KBM-7 (cell line): ENCODE measurements at regions not wholly inside any gene's neighbourhood (a gene's known extent, or its start where the extent isn't known, plus 50 kb on each side); places are given as distances from the start of the nearest gene placed in this dataset.
A peak's percentile ranks its signal among the peaks of the same experiment; 100 is the strongest.

Experiments used
- DNase-seq: peaks from one replicate; pipeline ENCODE4 v3.0.0-alpha.2; 2015
- in situ Hi-C: fragments of 300-500 bp; cut with MboI; formaldehyde crosslinking; loops from 2 replicates; pipeline ENCODE4 v1.14.3; 2020; ENCODE audit warnings: low sequenced_read_pairs, low pct_unique_long_range_greater_than_20kb, mixed read lengths

GRCh38 chr17:34141590-34141989 lies 113.5 kb upstream of the CCL2 start:
- no peak for DNase-seq
- in situ Hi-C loops: no loop called here

- in situ Hi-C loops: no loop called here
- no peak for DNase-seq
Measured at GRCh38 chr17:34143430-34143829, 111.7 kb upstream of the CCL2 start.

- DNase-seq: peak; percentile 18
- in situ Hi-C loops: no loop called here
Measured at GRCh38 chr17:34146440-34147043, 108.5 kb upstream of the CCL2 start.

- in situ Hi-C loops: loop anchor here (25.0 kb wide), 1 partner anchor 364 kb away; no protein-coding TSS in a partner anchor
- no peak for DNase-seq
Measured at GRCh38 chr17:34151102-34151501, 104.0 kb upstream of the CCL2 start.

- no peak for DNase-seq
- in situ Hi-C loops: loop anchor here (25.0 kb wide), 1 partner anchor 367 kb away; no protein-coding TSS in a partner anchor
Measured at GRCh38 chr17:34153991-34154390, 101.1 kb upstream of the CCL2 start.

GRCh38 chr17:34154961-34155730 lies 99.9 kb upstream of the CCL2 start:
- DNase-seq: no peak
- in situ Hi-C loops: loop anchor here (25.0 kb wide), 1 partner anchor 368 kb away; no protein-coding TSS in a partner anchor

- DNase-seq: no peak
- in situ Hi-C loops: loop anchor here (25.0 kb wide), 1 partner anchor 369 kb away; no protein-coding TSS in a partner anchor
Measured at GRCh38 chr17:34155947-34156346, 99.1 kb upstream of the CCL2 start.

- in situ Hi-C loops: loop anchor here (25.0 kb wide), 1 partner anchor 369 kb away; no protein-coding TSS in a partner anchor
- DNase-seq: no peak
Measured at GRCh38 chr17:34156401-34156740, 98.7 kb upstream of the CCL2 start.

- no peak for DNase-seq
- in situ Hi-C loops: loop anchor here (25.0 kb wide), 1 partner anchor 370 kb away; no protein-coding TSS in a partner anchor
Measured at GRCh38 chr17:34156741-34157589, 98.1 kb upstream of the CCL2 start.

GRCh38 chr17:34161690-34162089 lies 93.4 kb upstream of the CCL2 start:
- DNase-seq: no peak
- in situ Hi-C loops: loop anchor here (25.0 kb wide), 1 partner anchor 374 kb away; no protein-coding TSS in a partner anchor

GRCh38 chr17:34163123-34163522 lies 92.0 kb upstream of the CCL2 start:
- DNase-seq: no peak
- in situ Hi-C loops: loop anchor here (25.0 kb wide), 1 partner anchor 376 kb away; no protein-coding TSS in a partner anchor

- peak; percentile 16 for DNase-seq
- in situ Hi-C loops: loop anchor here (25.0 kb wide), 1 partner anchor 376 kb away; no protein-coding TSS in a partner anchor
Measured at GRCh38 chr17:34163646-34164045, 91.4 kb upstream of the CCL2 start.

- no peak for DNase-seq
- in situ Hi-C loops: loop anchor here (25.0 kb wide), 1 partner anchor 378 kb away; no protein-coding TSS in a partner anchor
Measured at GRCh38 chr17:34164837-34165236, 90.2 kb upstream of the CCL2 start.

- in situ Hi-C loops: loop anchor here (25.0 kb wide), 1 partner anchor 379 kb away; no protein-coding TSS in a partner anchor
- DNase-seq: no peak
Measured at GRCh38 chr17:34166352-34166751, 88.7 kb upstream of the CCL2 start.

GRCh38 chr17:34167354-34167753 lies 87.7 kb upstream of the CCL2 start:
- in situ Hi-C loops: loop anchor here (25.0 kb wide), 1 partner anchor 380 kb away; no protein-coding TSS in a partner anchor
- DNase-seq: no peak

- in situ Hi-C loops: loop anchor here (25.0 kb wide), 1 partner anchor 382 kb away; no protein-coding TSS in a partner anchor
- DNase-seq: no peak
Measured at GRCh38 chr17:34168989-34169388, 86.1 kb upstream of the CCL2 start.

GRCh38 chr17:34169496-34169895 lies 85.6 kb upstream of the CCL2 start:
- DNase-seq: no peak
- in situ Hi-C loops: loop anchor here (25.0 kb wide), 1 partner anchor 382 kb away; no protein-coding TSS in a partner anchor

GRCh38 chr17:34171245-34171818 lies 83.8 kb upstream of the CCL2 start:
- peak; percentile 74 for DNase-seq
- in situ Hi-C loops: loop anchor here (25.0 kb wide), 1 partner anchor 384 kb away; no protein-coding TSS in a partner anchor
